Trophoblast cell (in vitro differentiated cells and primary cell): ENCODE measurements at regions not wholly inside any gene's neighbourhood (a gene's known extent, or its start where the extent isn't known, plus 50 kb on each side); places are given as distances from the start of the nearest gene placed in this dataset.
"Not testable (repeated sequence)": the region's sequence is repeated elsewhere in the genome, so short reads cannot be mapped to it uniquely, and the experiment has no call there.

ENCODE experiments used
- DNase-seq, 2 donors: peaks; one replicate each; pipeline ENCODE4 v3.0.0-alpha.2; 2016
- H2AFZ ChIP-seq: 2 replicates; pipeline ENCODE4 v1.6.1; 2013; ENCODE audit warnings: low read length, moderate library complexity, mild to moderate bottlenecking; ENCODE audit not compliant: insufficient read depth, poor library complexity
- H2AK5ac ChIP-seq: 2 replicates; pipeline ENCODE4 v1.6.1; 2013; ENCODE audit warnings: mild to moderate bottlenecking, low read length
- H2BK120ac ChIP-seq: 2 replicates; pipeline ENCODE4 v1.6.1; 2013; ENCODE audit warnings: low read length, mild to moderate bottlenecking, moderate library complexity; ENCODE audit not compliant: insufficient read depth, poor library complexity
- H2BK12ac ChIP-seq: 2 replicates; pipeline ENCODE4 v1.6.1; 2013; ENCODE audit warnings: mild to moderate bottlenecking, low read length, moderate library complexity
- H2BK5ac ChIP-seq: 2 replicates; pipeline ENCODE4 v1.6.1; 2013; ENCODE audit warnings: low read length, low read depth, moderate library complexity, mild to moderate bottlenecking; ENCODE audit not compliant: poor library complexity
- H3K14ac ChIP-seq: 2 replicates; pipeline ENCODE4 v1.6.1; 2013; ENCODE audit warnings: mild to moderate bottlenecking, low read length
- H3K18ac ChIP-seq: 2 replicates; pipeline ENCODE4 v1.6.1; 2013; ENCODE audit warnings: mild to moderate bottlenecking, low read length
- H3K23ac ChIP-seq: 2 replicates; pipeline ENCODE4 v1.6.1; 2013; ENCODE audit warnings: low read length
- H3K27ac ChIP-seq: 2 replicates; pipeline ENCODE4 v1.5.1; 2013; ENCODE audit warnings: low read depth, mild to moderate bottlenecking, inconsistent platforms, low read length, moderate library complexity
- H3K27me3 ChIP-seq: 2 replicates; pipeline ENCODE4 v1.6.1; 2013; ENCODE audit warnings: inconsistent platforms, mild to moderate bottlenecking, low read length, moderate library complexity; ENCODE audit not compliant: insufficient read depth
- H3K36me3 ChIP-seq, 2 experiments: 1 replicate in 1 of 2; 2 replicates in 1 of 2; pipeline ENCODE4 v1.6.1; 2013; ENCODE audit warnings: low read length in 2 of 2, mild to moderate bottlenecking in 2 of 2, moderate library complexity in 1 of 2; ENCODE audit not compliant: insufficient read depth in 2 of 2, control insufficient read depth in 1 of 2
- H3K4ac ChIP-seq: 2 replicates; pipeline ENCODE4 v1.6.1; 2013; ENCODE audit warnings: low read depth, mild to moderate bottlenecking, low read length, moderate library complexity
- H3K4me1 ChIP-seq, 2 experiments: 1 replicate in 1 of 2; 2 replicates in 1 of 2; pipeline ENCODE4 v1.6.1; 2013; ENCODE audit warnings: low read length in 2 of 2, mild to moderate bottlenecking in 2 of 2, moderate library complexity in 1 of 2; ENCODE audit not compliant: insufficient read depth in 2 of 2, control insufficient read depth in 1 of 2
- H3K4me2 ChIP-seq: 2 replicates; pipeline ENCODE4 v1.6.1; 2013; ENCODE audit warnings: inconsistent platforms, mild to moderate bottlenecking, low read length, moderate library complexity
- H3K4me3 ChIP-seq: 2 replicates; pipeline ENCODE4 v1.5.1; 2013; ENCODE audit warnings: mild to moderate bottlenecking, low read depth, low read length, inconsistent platforms
- H3K79me1 ChIP-seq: one replicate; pipeline ENCODE4 v1.6.1; 2013; ENCODE audit warnings: low read length
- H3K79me2 ChIP-seq: 2 replicates; pipeline ENCODE4 v1.6.1; 2013; ENCODE audit warnings: low read length, mild to moderate bottlenecking; ENCODE audit not compliant: control insufficient read depth, insufficient read depth, poor library complexity
- H3K9ac ChIP-seq: 2 replicates; pipeline ENCODE4 v1.6.1; 2013; ENCODE audit warnings: mild to moderate bottlenecking, low read length
- H3K9me3 ChIP-seq: 2 replicates; pipeline ENCODE4 v1.6.1; 2013; ENCODE audit warnings: low read depth, mild to moderate bottlenecking, control low read depth, inconsistent platforms, low read length; ENCODE audit not compliant: insufficient read depth
- H4K12ac ChIP-seq: 2 replicates; pipeline ENCODE4 v1.6.1; 2013; ENCODE audit warnings: low read depth, mild to moderate bottlenecking, low read length, moderate library complexity
- H4K8ac ChIP-seq: 2 replicates; pipeline ENCODE4 v1.6.1; 2013; ENCODE audit warnings: low read depth, mild to moderate bottlenecking, low read length, moderate library complexity
- H4K91ac ChIP-seq: one replicate; pipeline ENCODE4 v1.6.1; 2013; ENCODE audit warnings: low read depth, mild to moderate bottlenecking, low read length, moderate library complexity
- WGBS: extraction: QIAGEN DNeasy Blood & Tissue Kit; methylation state at CpG from one replicate; pipeline ENCODE4 v1.1.7; 2013; ENCODE audit warnings: missing lambda C conversion rate; ENCODE audit not compliant: insufficient read length, insufficient coverage; ENCODE audit errors: extremely low coverage; 5-methylcytosine and 5-hydroxymethylcytosine counted together

DNA sequence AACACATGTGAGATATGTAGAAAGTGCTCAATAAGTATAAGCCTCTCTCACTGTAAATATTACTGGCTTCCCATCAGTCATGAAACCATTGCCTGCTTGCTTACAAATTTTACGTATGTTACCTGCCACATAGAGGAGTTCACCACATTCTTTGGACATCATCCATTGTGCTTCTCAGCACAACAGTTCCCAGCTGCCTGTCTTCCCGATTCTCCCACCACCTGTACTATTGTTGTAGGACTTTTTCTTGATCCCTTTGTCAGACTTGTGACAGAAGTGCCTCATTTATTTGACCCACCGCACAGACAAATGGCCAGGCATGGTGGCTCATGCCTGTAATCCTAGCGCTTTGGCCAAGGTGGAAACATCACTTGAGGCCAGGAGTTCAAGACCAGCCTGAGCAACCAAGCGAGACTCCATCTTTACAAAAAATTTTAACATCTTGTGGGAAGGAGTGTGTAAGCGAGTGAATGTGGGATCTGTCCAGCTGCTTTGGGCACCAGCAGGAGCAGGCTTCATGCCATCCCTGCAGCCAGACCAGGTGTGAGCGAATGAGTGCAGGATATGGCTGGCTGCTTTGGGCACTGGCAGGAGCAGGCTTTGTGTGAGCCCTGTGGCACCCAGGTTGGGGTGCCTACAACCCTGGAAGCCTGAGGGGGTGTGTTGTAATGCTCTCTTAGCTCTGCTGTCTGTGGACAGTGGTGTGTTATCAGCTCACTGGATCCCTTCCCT lies 139.9 kb upstream of the ELL2 start:
- Histone ChIP-seq H3K9me3 (no peaks in the 10 kb centered on the region), H2AFZ (no peak overlapping the region), H3K23ac (no peak overlapping the region), H3K36me3 (no peaks in the 10 kb centered on the region), H4K8ac (no peak overlapping the region), H3K27me3 (no peaks in the 10 kb centered on the region), H3K79me2 (no peaks in the 10 kb centered on the region), H2BK12ac (no peak overlapping the region), H3K4ac (no peak overlapping the region), H4K91ac (no peak overlapping the region), H3K27ac (no peak overlapping the region), H3K14ac (no peak overlapping the region), H3K4me3 (no peak overlapping the region), H3K4me1 (no peaks in the 10 kb centered on the region), H3K79me1 (no peaks in the 10 kb centered on the region), H2BK120ac (no peak overlapping the region), H2BK5ac (no peak overlapping the region), H4K12ac (no peak overlapping the region), H3K18ac (no peak overlapping the region), H2AK5ac (no peak overlapping the region), H3K4me2 (no peak overlapping the region), H3K9ac (no peak overlapping the region)
- no CpG with 5 or more reads among the region's 7 CpGs for WGBS
- no peak for DNase-seq

- H3K9me3 ChIP-seq, H3K79me2 ChIP-seq, H3K9ac ChIP-seq, H2AK5ac ChIP-seq, H3K27ac ChIP-seq, H3K4me2 ChIP-seq, H2AFZ ChIP-seq, H4K8ac ChIP-seq, H3K36me3 ChIP-seq, H2BK120ac ChIP-seq, H3K4me3 ChIP-seq, H2BK5ac ChIP-seq, H3K18ac ChIP-seq, H4K91ac ChIP-seq, H4K12ac ChIP-seq, H3K27me3 ChIP-seq, H3K23ac ChIP-seq, H2BK12ac ChIP-seq, H3K4me1 ChIP-seq, H3K14ac ChIP-seq, H3K79me1 ChIP-seq, H3K4ac ChIP-seq, DNase-seq: not testable (repeated sequence)
These were observed 135.8 kb upstream of the ELL2 start for GRCh38 chr5:96097488-96097887.

DNA sequence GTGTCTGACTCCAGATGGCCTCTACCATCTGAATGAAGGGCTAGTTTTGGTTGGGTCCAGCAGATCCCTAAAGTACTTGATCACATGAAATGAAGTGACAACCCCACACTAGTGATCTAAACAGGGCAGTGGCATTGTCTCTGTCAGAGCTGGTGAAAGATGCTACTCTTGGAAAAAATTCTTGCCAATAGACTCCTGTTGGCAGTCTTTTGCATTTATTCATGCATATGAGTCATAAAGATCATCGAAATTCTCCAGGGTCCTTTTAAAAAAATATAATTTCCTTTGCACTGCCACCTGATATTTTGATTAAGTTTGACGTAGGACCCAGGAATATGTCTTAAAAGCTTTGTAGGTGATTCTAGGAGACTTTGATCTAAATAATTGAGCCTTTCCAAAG lies 135.1 kb upstream of the ELL2 start:
- no CpG with 5 or more reads among the region's 2 CpGs for WGBS
- Histone ChIP-seq H3K4me3 (no peak overlapping the region), H2BK5ac (no peak overlapping the region), H3K9ac (no peak overlapping the region), H4K12ac (no peak overlapping the region), H4K91ac (no peak overlapping the region), H3K79me1 (no peaks in the 10 kb centered on the region), H3K4ac (no peak overlapping the region), H3K4me2 (no peak overlapping the region), H3K79me2 (no peaks in the 10 kb centered on the region), H2BK12ac (no peak overlapping the region), H2AFZ (no peak overlapping the region), H3K14ac (no peak overlapping the region), H3K18ac (no peak overlapping the region), H3K4me1 (no peaks in the 10 kb centered on the region), H3K27me3 (no peaks in the 10 kb centered on the region), H3K23ac (no peak overlapping the region), H3K36me3 (no peaks in the 10 kb centered on the region), H2BK120ac (no peak overlapping the region), H3K27ac (no peak overlapping the region), H2AK5ac (no peak overlapping the region), H3K9me3 (no peaks in the 10 kb centered on the region), H4K8ac (no peak overlapping the region)
- DNase-seq, result no peak

DNA sequence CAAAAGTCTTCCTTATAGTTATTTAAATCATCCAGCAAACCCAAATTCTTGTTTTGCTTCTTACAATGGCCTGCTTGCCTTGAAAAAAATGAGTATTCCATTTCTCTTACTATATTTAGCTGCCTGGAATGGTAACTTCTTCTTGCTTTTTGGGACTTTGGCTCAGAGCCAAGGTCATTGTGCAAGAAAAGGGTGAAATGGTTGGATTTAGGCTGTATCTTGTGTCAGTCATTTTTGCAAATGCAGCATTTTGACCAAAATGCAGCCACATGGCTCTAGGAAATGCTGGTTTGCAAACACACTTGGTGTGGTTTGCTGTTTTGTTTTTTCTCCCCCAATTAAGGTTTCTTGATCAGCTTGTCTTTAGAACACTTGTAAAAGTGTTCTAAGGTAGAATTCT lies 133.3 kb upstream of the ELL2 start:
- Histone ChIP-seq H3K9ac (no peak overlapping the region), H2AFZ (no peak overlapping the region), H3K79me1 (no peaks in the 10 kb centered on the region), H3K14ac (no peak overlapping the region), H3K4me3 (no peak overlapping the region), H3K27ac (no peak overlapping the region), H4K91ac (no peak overlapping the region), H4K12ac (no peak overlapping the region), H3K9me3 (no peaks in the 10 kb centered on the region), H3K4me2 (no peak overlapping the region), H4K8ac (no peak overlapping the region), H3K23ac (no peak overlapping the region), H3K18ac (no peak overlapping the region), H2AK5ac (no peak overlapping the region), H3K4ac (no peak overlapping the region), H3K79me2 (no peaks in the 10 kb centered on the region), H2BK5ac (no peak overlapping the region), H3K4me1 (no peaks in the 10 kb centered on the region), H2BK120ac (no peak overlapping the region), H3K36me3 (no peaks in the 10 kb centered on the region), H3K27me3 (no peaks in the 10 kb centered on the region), H2BK12ac (no peak overlapping the region)
- DNase-seq, result no peak
